ENCODE measurements at regions not wholly inside any gene's neighbourhood (a gene's known extent, or its start where the extent isn't known, plus 50 kb on each side); places are given as distances from the start of the nearest gene placed in this dataset.

DNA sequence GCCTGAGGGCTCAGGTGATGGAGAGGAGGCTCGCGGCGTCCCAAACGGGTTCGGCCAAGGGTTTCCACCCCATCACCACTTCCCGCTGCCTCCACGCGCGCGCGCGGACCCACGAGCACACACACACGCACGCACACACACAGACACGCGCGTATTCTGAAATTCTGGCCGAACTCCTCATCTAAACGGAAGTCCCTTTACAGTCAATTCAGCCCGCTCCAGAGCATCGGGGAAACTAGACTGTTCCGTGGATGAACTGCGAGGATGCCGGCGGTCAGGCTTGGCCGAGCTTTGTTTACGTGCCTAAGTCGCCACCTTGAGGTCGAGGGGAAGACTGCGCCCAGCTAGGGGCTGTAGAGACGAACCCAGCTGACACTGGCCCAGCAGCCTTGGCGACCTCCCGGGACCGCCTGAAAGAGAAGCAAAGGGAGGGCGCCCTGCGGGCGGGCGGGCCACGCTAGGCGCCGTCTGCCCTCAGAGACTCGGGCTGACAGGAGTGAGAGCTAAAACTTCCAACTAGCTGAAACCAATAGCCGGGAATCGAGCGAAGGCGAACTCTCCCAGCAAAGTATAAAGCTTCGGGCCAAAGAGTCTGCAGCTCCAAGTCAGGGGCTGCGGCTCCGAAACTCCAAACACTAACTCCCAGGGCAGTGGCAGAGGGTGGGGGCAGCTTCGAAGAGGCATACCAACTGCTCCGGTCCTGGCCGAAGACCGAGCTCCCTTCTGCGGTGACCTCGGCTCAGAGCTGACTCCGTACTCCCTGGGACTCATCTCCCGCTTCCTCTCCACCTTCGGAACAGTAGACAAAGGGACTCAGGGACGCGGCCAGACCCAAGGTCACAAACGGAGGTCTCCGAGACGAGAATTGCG is 124.7 kb upstream of the C11orf58 start:
- TF ChIP-seq JUND (IDR thresholded peaks at IDR 0.05) (no peak), GABPA (IDR thresholded peaks at IDR 0.05 in 1 of 2, conservative IDR thresholded peaks at IDR 0.05 in 1 of 2) (no peak), TAF1 (conservative IDR thresholded peaks at IDR 0.05) (no peak), NR2F2 (IDR thresholded peaks at IDR 0.05) (peak; percentile 65), FOXA2 (IDR thresholded peaks at IDR 0.05) (no peak), YY1 (IDR thresholded peaks at IDR 0.05) (peak; percentile 38), HNF4A (conservative IDR thresholded peaks at IDR 0.05) (peak in 1 of 2 donors; percentile 14), ATF3 (IDR thresholded peaks at IDR 0.05) (no peak), FOXA1 (IDR thresholded peaks at IDR 0.05) (no peak), RAD21 (IDR thresholded peaks at IDR 0.05) (peak; percentile 94 to 96), HNF4G (IDR thresholded peaks at IDR 0.05) (no peak), RXRA (IDR thresholded peaks at IDR 0.05) (peak; percentile 53 to 82), SP1 (IDR thresholded peaks at IDR 0.05) (no peak), EGR1 (IDR thresholded peaks at IDR 0.05; ENCODE audit: low read depth in 2 of 2) (no peak)
- TF ChIP-seq, protein P1, sequence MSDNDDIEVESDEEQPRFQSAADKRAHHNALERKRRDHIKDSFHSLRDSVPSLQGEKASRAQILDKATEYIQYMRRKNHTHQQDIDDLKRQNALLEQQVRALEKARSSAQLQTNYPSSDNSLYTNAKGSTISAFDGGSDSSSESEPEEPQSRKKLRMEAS (IDR thresholded peaks at IDR 0.05): no peak
- TF ChIP-seq, protein P2, sequence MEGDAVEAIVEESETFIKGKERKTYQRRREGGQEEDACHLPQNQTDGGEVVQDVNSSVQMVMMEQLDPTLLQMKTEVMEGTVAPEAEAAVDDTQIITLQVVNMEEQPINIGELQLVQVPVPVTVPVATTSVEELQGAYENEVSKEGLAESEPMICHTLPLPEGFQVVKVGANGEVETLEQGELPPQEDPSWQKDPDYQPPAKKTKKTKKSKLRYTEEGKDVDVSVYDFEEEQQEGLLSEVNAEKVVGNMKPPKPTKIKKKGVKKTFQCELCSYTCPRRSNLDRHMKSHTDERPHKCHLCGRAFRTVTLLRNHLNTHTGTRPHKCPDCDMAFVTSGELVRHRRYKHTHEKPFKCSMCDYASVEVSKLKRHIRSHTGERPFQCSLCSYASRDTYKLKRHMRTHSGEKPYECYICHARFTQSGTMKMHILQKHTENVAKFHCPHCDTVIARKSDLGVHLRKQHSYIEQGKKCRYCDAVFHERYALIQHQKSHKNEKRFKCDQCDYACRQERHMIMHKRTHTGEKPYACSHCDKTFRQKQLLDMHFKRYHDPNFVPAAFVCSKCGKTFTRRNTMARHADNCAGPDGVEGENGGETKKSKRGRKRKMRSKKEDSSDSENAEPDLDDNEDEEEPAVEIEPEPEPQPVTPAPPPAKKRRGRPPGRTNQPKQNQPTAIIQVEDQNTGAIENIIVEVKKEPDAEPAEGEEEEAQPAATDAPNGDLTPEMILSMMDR (IDR thresholded peaks at IDR 0.05; ENCODE audit: low read depth, low read length, missing input control): peak; percentile 94
- TF ChIP-seq, protein P3, sequence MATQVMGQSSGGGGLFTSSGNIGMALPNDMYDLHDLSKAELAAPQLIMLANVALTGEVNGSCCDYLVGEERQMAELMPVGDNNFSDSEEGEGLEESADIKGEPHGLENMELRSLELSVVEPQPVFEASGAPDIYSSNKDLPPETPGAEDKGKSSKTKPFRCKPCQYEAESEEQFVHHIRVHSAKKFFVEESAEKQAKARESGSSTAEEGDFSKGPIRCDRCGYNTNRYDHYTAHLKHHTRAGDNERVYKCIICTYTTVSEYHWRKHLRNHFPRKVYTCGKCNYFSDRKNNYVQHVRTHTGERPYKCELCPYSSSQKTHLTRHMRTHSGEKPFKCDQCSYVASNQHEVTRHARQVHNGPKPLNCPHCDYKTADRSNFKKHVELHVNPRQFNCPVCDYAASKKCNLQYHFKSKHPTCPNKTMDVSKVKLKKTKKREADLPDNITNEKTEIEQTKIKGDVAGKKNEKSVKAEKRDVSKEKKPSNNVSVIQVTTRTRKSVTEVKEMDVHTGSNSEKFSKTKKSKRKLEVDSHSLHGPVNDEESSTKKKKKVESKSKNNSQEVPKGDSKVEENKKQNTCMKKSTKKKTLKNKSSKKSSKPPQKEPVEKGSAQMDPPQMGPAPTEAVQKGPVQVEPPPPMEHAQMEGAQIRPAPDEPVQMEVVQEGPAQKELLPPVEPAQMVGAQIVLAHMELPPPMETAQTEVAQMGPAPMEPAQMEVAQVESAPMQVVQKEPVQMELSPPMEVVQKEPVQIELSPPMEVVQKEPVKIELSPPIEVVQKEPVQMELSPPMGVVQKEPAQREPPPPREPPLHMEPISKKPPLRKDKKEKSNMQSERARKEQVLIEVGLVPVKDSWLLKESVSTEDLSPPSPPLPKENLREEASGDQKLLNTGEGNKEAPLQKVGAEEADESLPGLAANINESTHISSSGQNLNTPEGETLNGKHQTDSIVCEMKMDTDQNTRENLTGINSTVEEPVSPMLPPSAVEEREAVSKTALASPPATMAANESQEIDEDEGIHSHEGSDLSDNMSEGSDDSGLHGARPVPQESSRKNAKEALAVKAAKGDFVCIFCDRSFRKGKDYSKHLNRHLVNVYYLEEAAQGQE (IDR thresholded peaks at IDR 0.05): no peak
- TF ChIP-seq, protein P4, sequence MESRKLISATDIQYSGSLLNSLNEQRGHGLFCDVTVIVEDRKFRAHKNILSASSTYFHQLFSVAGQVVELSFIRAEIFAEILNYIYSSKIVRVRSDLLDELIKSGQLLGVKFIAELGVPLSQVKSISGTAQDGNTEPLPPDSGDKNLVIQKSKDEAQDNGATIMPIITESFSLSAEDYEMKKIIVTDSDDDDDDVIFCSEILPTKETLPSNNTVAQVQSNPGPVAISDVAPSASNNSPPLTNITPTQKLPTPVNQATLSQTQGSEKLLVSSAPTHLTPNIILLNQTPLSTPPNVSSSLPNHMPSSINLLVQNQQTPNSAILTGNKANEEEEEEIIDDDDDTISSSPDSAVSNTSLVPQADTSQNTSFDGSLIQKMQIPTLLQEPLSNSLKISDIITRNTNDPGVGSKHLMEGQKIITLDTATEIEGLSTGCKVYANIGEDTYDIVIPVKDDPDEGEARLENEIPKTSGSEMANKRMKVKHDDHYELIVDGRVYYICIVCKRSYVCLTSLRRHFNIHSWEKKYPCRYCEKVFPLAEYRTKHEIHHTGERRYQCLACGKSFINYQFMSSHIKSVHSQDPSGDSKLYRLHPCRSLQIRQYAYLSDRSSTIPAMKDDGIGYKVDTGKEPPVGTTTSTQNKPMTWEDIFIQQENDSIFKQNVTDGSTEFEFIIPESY (IDR thresholded peaks at IDR 0.05): no peak
- Histone ChIP-seq H3K36me3 (ENCODE audit: control insufficient read depth in 4 of 4, insufficient read depth in 3 of 4, low read depth in 1 of 4, low read length in 3 of 4) (no peaks in the 10 kb centered on the region), H3K9ac (ENCODE audit: low read depth in 1 of 2, low read length in 2 of 2) (peak overlapping the region in 1 of 2 donors; percentile 39), H3K27ac (ENCODE audit: low read depth in 1 of 2, low read length in 2 of 2) (peak overlapping the region; percentile 27 to 39), H3K27me3 (ENCODE audit: control insufficient read depth in 4 of 4, insufficient read depth in 4 of 4, low read length in 3 of 4) (peaks cover 2 to 40% (median 13%) of the 10 kb centered on the region in 4 donors), H3K4me1 (ENCODE audit: control insufficient read depth in 4 of 4, insufficient read depth in 4 of 4, low read length in 3 of 4) (peaks cover 0 to 19% (median 13%) of the 10 kb centered on the region in 4 donors), H3K4me3 (ENCODE audit: low read depth in 1 of 3, low read length in 3 of 3) (peak overlapping the region; percentile 10 to 51 (median 14)), H3K9me3 (ENCODE audit: control insufficient read depth in 4 of 4, low read length in 3 of 4) (no peaks in the 10 kb centered on the region)
- DNase-seq (ENCODE audit: low spot score): peak; percentile 86
- 1% methylated on average over 65 of the region's 65 CpGs for WGBS
